Suppressor macrophage (primary cell): ENCODE measurements at regions not wholly inside any gene's neighbourhood (a gene's known extent, or its start where the extent isn't known, plus 50 kb on each side); places are given as distances from the start of the nearest gene placed in this dataset.
"Not testable (repeated sequence)": the region's sequence is repeated elsewhere in the genome, so short reads cannot be mapped to it uniquely, and the experiment has no call there.

Experiments used
- DNase-seq, 4 experiments: peaks; one replicate each; pipeline ENCODE4 v3.0.0-alpha.2; 2020 to 2022

- DNase-seq, result no peak
Observed at GRCh38 chr2:224261326-224261725, 140.6 kb downstream of the FAM124B start.

- DNase-seq, result no peak
Observed at GRCh38 chr2:224260372-224261020, 141.4 kb downstream of the FAM124B start.

GRCh38 chr2:224259831-224260230 lies 142.1 kb downstream of the FAM124B start:
- DNase-seq, result no peak

DNA sequence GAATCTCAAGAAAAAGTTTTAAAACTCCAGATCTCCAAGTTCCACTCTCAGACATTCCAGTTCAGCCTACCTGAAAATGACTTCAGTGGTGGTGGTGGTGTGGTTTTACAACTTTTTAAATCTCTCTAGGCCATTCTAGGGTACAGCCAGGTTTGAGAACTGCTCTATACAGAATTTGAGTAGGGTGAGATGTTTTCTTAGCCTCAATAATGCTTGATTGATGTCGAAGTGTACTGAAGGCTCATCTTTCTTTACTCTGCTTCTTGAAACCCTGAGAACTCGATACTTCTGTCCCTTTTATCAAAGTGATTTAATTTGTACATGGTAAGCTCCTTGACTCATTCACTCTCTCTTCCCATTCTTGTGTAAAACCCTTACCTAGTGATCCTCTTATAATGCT lies 143.8 kb downstream of the FAM124B start:
- no peak for DNase-seq

DNA sequence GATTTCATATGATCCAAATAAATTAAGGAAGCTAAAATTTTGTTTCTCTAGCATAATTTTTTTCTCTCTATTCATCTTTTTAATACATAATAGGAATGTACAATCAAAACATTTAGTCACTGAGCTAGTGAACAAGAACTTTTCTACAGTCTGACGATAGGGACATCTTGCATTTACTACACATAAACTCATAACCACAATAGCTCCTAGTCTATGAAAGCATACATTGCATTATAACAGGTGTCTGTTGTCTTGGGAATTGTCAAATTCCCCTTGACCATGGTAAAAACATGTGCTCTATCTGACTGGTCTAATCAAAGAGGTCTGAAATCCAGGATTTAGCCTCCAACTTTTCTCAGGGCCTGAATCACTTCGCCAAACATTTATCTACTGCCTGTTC lies 144.8 kb downstream of the FAM124B start:
- no peak for DNase-seq

- DNase-seq, result no peak
Observed at GRCh38 chr2:224253464-224253863, 148.4 kb downstream of the FAM124B start.

- no peak for DNase-seq
Observed at GRCh38 chr2:224252631-224253030, 149.3 kb downstream of the FAM124B start.

- no peak for DNase-seq
Observed at GRCh38 chr2:224248944-224249371, 152.9 kb downstream of the FAM124B start.

DNA sequence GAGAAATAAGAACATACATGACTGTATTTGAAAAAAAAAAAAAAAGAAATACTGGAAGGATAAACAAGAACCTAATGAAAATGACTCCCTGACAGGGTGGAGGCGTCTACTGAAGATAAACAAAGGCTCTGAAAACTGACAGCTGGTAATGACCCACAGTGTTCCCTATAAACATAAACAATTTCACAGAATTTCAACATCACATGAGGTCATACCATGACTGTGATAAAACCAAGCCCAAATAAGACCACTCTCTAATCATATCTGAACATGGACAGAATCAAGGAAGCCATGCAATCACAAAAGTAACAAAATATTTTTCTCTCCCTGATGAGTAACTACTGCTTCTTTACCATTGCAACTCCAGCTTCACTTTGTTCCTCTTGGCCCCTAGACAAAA lies 159.3 kb downstream of the FAM124B start:
- no peak for DNase-seq

GRCh38 chr2:224241812-224242211 lies 160.1 kb downstream of the FAM124B start:
- DNase-seq, result no peak

DNA sequence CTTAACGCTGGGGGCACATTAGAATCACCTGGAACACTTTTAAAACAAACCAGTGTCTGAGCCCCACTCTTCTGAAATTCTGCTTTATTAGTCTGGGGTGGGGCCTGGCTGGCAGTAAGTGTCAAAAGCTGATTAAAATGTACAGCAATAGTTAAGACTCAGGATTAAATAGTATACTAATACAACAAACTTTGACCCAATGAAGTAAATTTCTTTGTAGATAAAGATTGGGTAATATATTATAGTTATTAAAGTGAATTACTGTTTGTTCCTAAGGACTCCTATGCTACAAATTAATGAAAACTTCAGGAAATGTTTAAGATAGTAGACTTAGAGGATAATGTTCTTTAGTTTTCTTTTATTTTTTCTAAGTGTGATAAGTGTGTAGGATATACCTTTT lies 160.9 kb downstream of the FAM124B start:
- DNase-seq, result no peak

DNA sequence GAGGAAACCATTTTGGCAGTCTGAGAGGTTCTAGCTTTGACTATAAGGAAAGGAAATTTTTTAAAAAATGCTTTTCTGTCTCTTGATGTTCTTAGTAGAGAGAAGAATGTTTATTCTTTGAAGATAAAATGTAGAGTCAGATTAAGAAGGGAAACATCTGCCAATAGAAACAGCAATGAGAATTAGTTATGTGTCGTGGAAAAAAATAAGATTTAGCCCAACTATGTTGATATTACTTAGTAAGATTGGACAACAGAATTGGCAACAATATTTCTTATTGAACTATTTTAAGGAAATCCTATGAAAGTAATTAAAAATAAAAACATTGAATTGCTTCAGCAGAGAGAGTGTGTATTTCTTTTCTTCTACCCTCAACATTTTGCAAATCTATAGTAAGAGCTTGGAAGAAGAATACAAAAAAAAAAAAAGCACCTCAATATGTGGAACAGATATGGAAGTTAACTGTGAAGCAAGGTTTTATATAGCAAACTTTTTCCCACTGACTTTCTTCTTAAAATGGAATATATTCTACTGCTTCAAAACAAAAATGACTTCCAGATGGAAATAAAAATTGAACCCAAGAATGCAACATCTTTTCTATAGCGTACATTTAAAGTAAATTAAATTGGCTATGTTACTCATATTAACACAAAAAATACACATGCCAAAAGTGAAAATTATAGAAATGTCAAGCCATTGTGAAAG lies 177.9 kb downstream of the FAM124B start:
- no peak for DNase-seq

DNA sequence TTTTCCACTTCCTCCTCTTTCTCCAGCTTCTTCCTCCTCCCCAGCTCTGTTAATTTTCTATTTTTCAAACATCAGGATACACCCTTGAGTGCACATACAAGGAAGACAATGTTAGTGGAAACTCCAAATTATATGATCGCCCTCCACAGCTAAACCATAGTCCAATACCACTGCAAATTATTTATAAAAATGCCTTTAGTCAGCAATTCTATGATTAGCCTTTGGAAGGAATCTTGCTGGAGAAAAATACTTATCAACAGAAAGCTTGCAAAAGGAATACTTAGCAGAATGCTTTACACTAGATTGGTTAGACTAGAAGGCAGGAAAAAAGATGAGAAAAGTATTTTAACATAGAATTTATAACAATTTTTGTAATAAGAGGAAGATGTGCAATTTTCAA lies 178.9 kb downstream of the FAM124B start:
- no peak for DNase-seq

- DNase-seq, result no peak
Observed at GRCh38 chr2:224222291-224222690, 179.6 kb downstream of the FAM124B start.

DNA sequence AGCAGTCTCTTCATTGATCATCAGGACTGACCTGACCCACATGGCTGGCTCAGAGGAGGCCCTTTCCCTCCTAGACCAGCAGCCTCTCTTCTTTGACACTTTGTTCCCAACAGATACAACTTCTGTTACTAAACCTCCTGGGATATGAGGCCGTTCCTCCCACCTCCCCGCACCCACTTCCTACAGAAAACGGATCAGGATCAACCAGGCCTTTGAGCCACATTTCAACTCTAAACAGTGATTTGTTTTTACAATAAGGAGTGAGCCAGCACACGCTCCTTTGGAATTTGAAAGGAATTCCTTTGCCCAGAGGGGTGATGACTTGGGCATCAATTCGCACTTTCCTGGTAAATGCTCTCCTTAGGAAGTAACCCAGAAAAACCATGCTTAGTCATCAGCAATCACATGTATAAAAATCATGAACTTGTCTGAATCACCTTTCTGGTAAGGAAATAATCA lies 180.4 kb downstream of the FAM124B start:
- no peak for DNase-seq

DNA sequence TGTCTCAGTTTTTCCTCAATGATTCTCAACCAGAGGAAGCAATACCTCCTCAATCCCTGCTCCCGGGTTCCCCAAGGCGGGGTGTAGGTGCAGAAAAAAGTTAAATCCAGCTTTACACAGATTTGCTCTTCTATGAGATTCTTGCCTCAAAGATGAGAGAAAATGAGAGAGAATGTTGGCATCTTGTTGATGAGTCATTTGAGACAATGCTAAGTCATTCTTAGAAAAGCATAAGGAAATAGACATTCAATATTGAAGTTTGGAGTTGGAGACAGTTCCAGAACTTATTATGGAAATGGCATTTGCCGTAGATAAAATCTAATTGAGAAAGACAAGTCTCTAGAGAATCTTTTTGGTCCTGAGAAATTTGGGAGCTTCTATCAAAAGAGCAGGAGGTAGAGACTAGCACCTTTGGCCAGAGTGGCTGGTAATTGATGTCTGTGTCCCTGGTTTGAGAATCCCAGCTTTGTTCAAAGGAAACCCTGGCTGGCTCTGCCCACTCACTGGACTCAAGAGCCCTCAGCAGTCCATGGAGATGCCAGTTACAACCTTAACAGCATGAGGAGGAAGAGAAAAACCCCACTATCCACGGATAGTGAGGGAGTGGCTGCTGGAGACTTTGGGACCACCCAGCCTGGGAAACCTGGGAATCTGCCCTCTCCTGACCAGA lies 181.2 kb downstream of the FAM124B start:
- DNase-seq, result no peak

DNA sequence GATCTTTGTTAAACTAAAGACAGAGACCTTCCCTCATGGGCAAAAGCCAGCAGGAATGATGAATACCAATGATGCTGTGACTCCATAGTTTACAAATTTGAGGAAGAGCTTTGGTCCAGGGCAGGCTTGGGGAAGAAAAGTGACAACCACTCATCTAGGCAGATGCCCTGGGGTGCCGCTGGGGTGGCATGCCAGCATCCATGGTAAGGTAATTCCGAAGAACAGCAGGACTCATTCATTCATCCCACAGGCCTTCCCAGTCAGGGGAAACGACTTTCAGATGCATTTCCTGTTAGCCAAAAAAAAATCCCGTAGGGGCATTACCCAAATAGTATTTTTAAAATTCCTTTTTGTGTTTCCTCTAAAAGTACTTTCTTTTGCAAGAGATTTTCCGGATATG lies 180.7 kb upstream of the SERPINE2 start:
- no peak for DNase-seq

DNA sequence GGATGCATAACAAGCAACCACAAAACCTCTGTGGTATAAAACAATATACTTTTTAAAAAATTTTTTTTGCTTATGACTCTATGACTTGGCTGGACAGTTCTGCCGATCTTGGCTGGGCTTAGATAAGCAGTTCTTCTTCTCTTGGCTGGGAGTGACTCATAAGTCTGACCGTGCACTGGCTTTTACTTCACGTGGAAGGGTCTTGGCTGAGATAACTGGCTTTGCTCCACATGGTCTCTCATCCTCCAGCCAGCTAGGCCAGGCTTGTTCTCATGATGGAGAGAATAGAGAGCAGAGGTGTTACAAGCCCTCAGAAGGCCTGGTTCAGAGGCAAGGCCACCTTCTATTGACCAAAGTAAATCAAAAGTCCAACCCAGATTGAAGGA lies 178.9 kb upstream of the SERPINE2 start:
- no peak for DNase-seq

GRCh38 chr2:224217233-224217961 lies 178.3 kb upstream of the SERPINE2 start:
- DNase-seq, result no peak

DNA sequence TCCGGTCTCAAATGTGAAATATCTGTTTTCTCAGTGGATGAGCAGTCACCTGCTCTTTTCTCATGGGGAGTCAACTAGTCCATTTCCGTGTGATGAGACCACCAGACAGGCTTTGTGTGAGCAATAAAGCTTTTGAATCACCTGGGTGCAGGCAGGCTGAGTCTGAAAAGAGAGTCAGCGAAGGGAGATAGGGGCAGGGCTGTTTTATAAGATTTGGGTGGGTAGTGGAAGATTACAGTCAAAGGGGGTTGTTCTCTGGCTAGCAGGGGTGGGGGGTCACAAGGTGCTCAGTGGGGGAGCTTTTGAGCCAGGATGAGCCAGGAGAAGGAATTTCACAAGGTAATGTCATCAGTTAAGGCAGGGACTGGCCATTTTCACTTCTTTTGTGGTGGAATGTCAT lies 176.5 kb upstream of the SERPINE2 start:
- DNase-seq, result not testable (repeated sequence)

DNA sequence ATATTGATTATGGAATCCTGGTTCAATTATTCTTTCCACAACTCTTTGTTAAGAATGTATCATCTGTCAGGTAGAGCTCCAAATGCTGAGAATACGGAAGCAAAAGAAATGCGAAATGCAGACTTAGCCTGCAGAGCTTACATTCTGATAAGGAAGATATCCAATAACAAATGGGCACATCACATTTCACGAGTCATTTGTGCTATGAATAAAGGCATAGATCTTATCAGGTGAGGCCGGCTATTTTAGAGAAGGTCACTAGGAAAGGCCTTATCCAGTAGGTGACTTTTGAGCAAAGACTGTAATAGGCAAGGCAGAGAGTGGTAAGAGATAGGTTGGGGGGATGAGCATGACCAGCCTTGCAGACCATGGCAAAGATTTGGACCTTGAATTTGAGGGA lies 174.3 kb upstream of the SERPINE2 start:
- DNase-seq, result no peak

DNA sequence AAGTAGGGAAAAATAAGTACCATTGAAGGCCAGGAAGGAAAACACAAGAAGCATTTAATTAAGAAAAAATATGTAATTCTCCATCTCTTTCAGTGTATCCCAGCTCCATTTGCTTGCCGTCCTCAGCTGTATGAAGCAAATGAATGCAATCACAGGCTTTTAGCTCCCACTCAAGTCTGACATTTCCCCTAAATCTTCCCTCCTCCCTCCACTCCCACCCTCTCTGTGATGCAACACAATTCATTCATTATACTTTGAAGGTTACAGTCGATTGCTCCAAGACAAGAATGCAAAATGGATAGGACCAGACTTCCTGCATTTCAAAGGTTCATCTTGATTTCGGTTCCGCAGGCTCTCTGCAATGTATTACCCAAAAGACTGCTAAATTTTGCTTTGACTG lies 172.7 kb upstream of the SERPINE2 start:
- DNase-seq, result peak in 3 of 4 experiments; percentile 6 to 34 (median 33)

- no peak for DNase-seq
Observed at GRCh38 chr2:224211181-224211480, 172.0 kb upstream of the SERPINE2 start.
